DND-41 (cell line): ENCODE measurements at regions not wholly inside any gene's neighbourhood (a gene's known extent, or its start where the extent isn't known, plus 50 kb on each side); places are given as distances from the start of the nearest gene placed in this dataset.

Experiments
- EZH2 ChIP-seq: IDR thresholded peaks from 3 replicates; pipeline ENCODE4 v1.6.1; 2012; ENCODE audit warnings: borderline replicate concordance, low read depth, mild to moderate bottlenecking, moderate library complexity, low read length, inconsistent platforms; ENCODE audit not compliant: severe bottlenecking
- TF ChIP-seq, protein P1 (sequence below): IDR thresholded peaks from 2 replicates; pipeline ENCODE4 v1.5.1; 2012; ENCODE audit warnings: borderline replicate concordance, low read length, moderate library complexity, mild to moderate bottlenecking; ENCODE audit not compliant: poor library complexity, severe bottlenecking; ENCODE audit errors: extremely low read depth

- TF ChIP-seq, protein P1, sequence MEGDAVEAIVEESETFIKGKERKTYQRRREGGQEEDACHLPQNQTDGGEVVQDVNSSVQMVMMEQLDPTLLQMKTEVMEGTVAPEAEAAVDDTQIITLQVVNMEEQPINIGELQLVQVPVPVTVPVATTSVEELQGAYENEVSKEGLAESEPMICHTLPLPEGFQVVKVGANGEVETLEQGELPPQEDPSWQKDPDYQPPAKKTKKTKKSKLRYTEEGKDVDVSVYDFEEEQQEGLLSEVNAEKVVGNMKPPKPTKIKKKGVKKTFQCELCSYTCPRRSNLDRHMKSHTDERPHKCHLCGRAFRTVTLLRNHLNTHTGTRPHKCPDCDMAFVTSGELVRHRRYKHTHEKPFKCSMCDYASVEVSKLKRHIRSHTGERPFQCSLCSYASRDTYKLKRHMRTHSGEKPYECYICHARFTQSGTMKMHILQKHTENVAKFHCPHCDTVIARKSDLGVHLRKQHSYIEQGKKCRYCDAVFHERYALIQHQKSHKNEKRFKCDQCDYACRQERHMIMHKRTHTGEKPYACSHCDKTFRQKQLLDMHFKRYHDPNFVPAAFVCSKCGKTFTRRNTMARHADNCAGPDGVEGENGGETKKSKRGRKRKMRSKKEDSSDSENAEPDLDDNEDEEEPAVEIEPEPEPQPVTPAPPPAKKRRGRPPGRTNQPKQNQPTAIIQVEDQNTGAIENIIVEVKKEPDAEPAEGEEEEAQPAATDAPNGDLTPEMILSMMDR: no peak
- TF ChIP-seq EZH2: no peak
Observed at GRCh38 chr2:225136552-225136951, 94.3 kb upstream of the DOCK10 start.
